Breast epithelium (tissue), 3 donors: ENCODE measurements at regions not wholly inside any gene's neighbourhood (a gene's known extent, or its start where the extent isn't known, plus 50 kb on each side); places are given as distances from the start of the nearest gene placed in this dataset.

Experiments
- POLR2A ChIP-seq: fragments of 450-650 bp; IDR thresholded peaks from one replicate; pipeline ENCODE4 v1.6.1; 2016; ENCODE audit warnings: antibody characterized with exemption, mild to moderate bottlenecking, moderate library complexity
- POLR2AphosphoS5 ChIP-seq, 3 donors: sonication (generic); formaldehyde crosslinking; IDR thresholded peaks; one replicate each; pipeline ENCODE4 v1.6.1; 2017; ENCODE audit warnings: antibody characterized with exemption in 3 of 3
- TF ChIP-seq, protein P1 (sequence below), 3 donors: fragments of 450-650 bp; IDR thresholded peaks; one replicate each; pipeline ENCODE4 v1.5.1; 2016 to 2017; ENCODE audit warnings: antibody characterized with exemption in 3 of 3, mild to moderate bottlenecking in 3 of 3, moderate library complexity in 3 of 3

DNA sequence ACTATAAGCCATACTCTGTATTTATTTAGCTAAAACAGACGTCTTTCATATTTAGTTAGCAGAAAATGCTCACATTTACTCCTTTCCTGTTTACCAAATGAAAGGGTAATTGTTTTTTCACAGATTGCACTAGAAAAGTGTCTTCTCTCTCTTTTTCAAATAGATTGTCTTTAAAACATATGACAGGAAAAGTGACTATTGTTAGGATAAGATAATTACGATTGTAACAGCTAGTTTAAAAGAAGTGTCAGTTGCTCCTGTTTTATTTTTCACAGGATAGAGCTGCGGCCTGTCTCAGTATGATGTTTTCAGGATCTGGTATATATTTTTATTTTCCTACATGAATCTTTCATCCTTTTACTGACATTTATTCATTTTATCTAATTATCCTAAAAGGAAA is 353.5 kb downstream of the FBXO8 start:
- TF ChIP-seq, protein P1, sequence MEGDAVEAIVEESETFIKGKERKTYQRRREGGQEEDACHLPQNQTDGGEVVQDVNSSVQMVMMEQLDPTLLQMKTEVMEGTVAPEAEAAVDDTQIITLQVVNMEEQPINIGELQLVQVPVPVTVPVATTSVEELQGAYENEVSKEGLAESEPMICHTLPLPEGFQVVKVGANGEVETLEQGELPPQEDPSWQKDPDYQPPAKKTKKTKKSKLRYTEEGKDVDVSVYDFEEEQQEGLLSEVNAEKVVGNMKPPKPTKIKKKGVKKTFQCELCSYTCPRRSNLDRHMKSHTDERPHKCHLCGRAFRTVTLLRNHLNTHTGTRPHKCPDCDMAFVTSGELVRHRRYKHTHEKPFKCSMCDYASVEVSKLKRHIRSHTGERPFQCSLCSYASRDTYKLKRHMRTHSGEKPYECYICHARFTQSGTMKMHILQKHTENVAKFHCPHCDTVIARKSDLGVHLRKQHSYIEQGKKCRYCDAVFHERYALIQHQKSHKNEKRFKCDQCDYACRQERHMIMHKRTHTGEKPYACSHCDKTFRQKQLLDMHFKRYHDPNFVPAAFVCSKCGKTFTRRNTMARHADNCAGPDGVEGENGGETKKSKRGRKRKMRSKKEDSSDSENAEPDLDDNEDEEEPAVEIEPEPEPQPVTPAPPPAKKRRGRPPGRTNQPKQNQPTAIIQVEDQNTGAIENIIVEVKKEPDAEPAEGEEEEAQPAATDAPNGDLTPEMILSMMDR (IDR thresholded peaks at IDR 0.05): no peak
- TF ChIP-seq POLR2A (no peak), POLR2AphosphoS5 (IDR thresholded peaks at IDR 0.05) (no peak)
